Natural killer cell (primary cell): ENCODE measurements at regions not wholly inside any gene's neighbourhood (a gene's known extent, or its start where the extent isn't known, plus 50 kb on each side); places are given as distances from the start of the nearest gene placed in this dataset.
"Not testable (repeated sequence)": the region's sequence is repeated elsewhere in the genome, so short reads cannot be mapped to it uniquely, and the experiment has no call there.

Experiments
- ATAC-seq, 3 donors: fragments of 150-1000 bp in 2 of 3; fragments of 200-7000 bp in 1 of 3; cut with Tn5 transposase; 1 replicate in 1 of 3; 2 replicates in 2 of 3; pipeline ENCODE4 v1.10.0; 2021; ENCODE audit warnings: mild to moderate bottlenecking in 2 of 3, moderate library complexity in 2 of 3
- DNase-seq, 2 donors: peaks; one replicate each; pipeline versions ENCODE4 v3.0.0 to v3.0.0-alpha.2; 2013 to 2021; ENCODE audit warnings: mixed read lengths in 1 of 2
- H3K27ac ChIP-seq: one replicate; pipeline ENCODE4 v1.5.1; 2013; ENCODE audit warnings: mild to moderate bottlenecking, low read length
- H3K27me3 ChIP-seq: one replicate; pipeline ENCODE4 v1.6.1; 2013; ENCODE audit warnings: low read length; ENCODE audit not compliant: control insufficient read depth, insufficient read depth
- H3K36me3 ChIP-seq: one replicate; pipeline ENCODE4 v1.6.1; 2013; ENCODE audit warnings: low read length; ENCODE audit not compliant: control insufficient read depth, insufficient read depth
- H3K4me1 ChIP-seq: one replicate; pipeline ENCODE4 v1.6.1; 2013; ENCODE audit warnings: low read length; ENCODE audit not compliant: control insufficient read depth, insufficient read depth
- H3K4me3 ChIP-seq: one replicate; pipeline ENCODE4 v1.5.1; 2013; ENCODE audit warnings: low read length
- H3K9me3 ChIP-seq: one replicate; pipeline ENCODE4 v1.6.1; 2013; ENCODE audit warnings: low read length; ENCODE audit not compliant: control insufficient read depth, insufficient read depth
- H3K27ac Mint-ChIP-seq, 2 donors: one replicate each; pipeline ENCODE4 v1.8.0; 2022; ENCODE audit warnings: mild to moderate bottlenecking in 2 of 2, mixed read lengths in 2 of 2, moderate library complexity in 1 of 2
- H3K27me3 Mint-ChIP-seq, 2 donors: one replicate each; pipeline ENCODE4 v1.8.0; 2022; ENCODE audit warnings: low read depth in 2 of 2, mixed read lengths in 2 of 2
- H3K36me3 Mint-ChIP-seq: one replicate; pipeline ENCODE4 v1.8.0; 2022; ENCODE audit warnings: mixed read lengths
- H3K4me1 Mint-ChIP-seq, 2 donors: one replicate each; pipeline ENCODE4 v1.8.0; 2022; ENCODE audit warnings: mixed read lengths in 2 of 2
- H3K4me3 Mint-ChIP-seq: one replicate; pipeline ENCODE4 v1.8.0; 2022; ENCODE audit warnings: mild to moderate bottlenecking, moderate library complexity, mixed read lengths
- H3K9me3 Mint-ChIP-seq, 2 donors: one replicate each; pipeline ENCODE4 v1.8.0; 2022; ENCODE audit warnings: mixed read lengths in 2 of 2
- CTCF ChIP-seq: fragments of 200-600 bp; IDR thresholded peaks from one replicate; pipeline ENCODE4 v1.8.0; 2022; ENCODE audit warnings: antibody characterized with exemption
- WGBS: methylation state at CpG from one replicate; pipeline ENCODE4 v1.1.7; 2013; ENCODE audit warnings: missing lambda C conversion rate; ENCODE audit not compliant: insufficient coverage; 5-methylcytosine and 5-hydroxymethylcytosine counted together
- intact Hi-C: fragments of 100-400 bp; cut with micrococcal nuclease; formaldehyde crosslinking; loops from one replicate; pipeline ENCODE4 v1.14.2; 2022

DNA sequence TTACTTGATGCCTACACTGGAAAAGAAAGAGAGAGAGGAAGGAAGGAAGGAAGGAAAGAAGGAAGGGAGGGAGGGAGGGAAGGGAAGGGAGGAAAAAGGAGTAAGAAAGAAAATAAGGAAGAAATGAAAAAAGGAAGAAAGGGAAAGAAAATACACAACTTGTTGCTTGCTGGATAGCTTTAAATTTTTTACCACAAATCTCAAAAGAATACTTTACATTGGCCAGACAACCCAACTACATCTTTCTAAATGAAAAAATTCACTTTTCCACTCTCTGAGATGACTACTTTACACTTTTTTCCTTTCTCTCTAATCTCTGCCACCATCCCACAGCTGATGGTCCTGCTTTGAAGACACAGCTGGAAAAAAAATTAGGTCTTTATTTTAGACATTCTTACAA is 228.9 kb upstream of the FAM78B start:
- Histone ChIP-seq H3K9me3 (no peaks in the 10 kb centered on the region), H3K36me3 (no peaks in the 10 kb centered on the region), H3K4me1 (no peaks in the 10 kb centered on the region), H3K27ac (no peak overlapping the region), H3K27me3 (no peaks in the 10 kb centered on the region), H3K4me3 (no peak overlapping the region)
- H3K27me3 Mint-ChIP-seq, result peaks cover 0 to 2% of the 10 kb centered on the region in 2 donors
- ATAC-seq (no peak), DNase-seq (no peak)
- H3K4me1 Mint-ChIP-seq, result no peaks in the 10 kb centered on the region
- TF ChIP-seq CTCF, result no peak
- no peak overlapping the region for H3K4me3 Mint-ChIP-seq
- H3K36me3 Mint-ChIP-seq, result no peaks in the 10 kb centered on the region
- intact Hi-C loops, result no loop called here
- no peak overlapping the region for H3K27ac Mint-ChIP-seq
- no peaks in the 10 kb centered on the region for H3K9me3 Mint-ChIP-seq

GRCh38 chr1:166409253-166410082 is 242.7 kb upstream of the FAM78B start:
- ATAC-seq, H3K4me3 Mint-ChIP-seq, H3K27ac Mint-ChIP-seq, H3K27me3 Mint-ChIP-seq, H3K4me1 ChIP-seq, DNase-seq, H3K27me3 ChIP-seq, H3K9me3 ChIP-seq, H3K4me3 ChIP-seq, H3K36me3 ChIP-seq, H3K4me1 Mint-ChIP-seq, H3K27ac ChIP-seq, intact Hi-C loops: not testable (repeated sequence)
- WGBS, result 70% methylated on average over 9 of the region's 9 CpGs
- H3K9me3 Mint-ChIP-seq, result peaks cover 10 to 18% of the 10 kb centered on the region in 2 donors
- peaks cover 14% of the 10 kb centered on the region for H3K36me3 Mint-ChIP-seq

DNA sequence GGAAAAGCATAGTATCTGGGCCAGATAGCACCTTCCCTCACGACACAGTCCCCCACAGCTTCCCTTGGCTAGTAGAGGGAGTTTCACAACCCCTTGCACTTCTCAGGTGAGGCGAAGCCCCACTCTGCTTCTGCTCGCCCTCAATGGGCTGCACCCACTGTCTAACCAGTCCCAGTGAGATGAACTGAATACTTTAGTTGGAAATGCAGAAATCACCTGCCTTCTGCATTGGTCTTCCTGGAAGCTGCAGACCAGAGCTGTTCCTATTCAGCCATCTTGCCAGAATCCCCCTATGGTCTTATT is 243.2 kb upstream of the FAM78B start:
- Histone ChIP-seq H3K27me3 (no peaks in the 10 kb centered on the region), H3K36me3 (no peaks in the 10 kb centered on the region), H3K4me3 (no peak overlapping the region), H3K27ac (no peak overlapping the region), H3K9me3 (no peaks in the 10 kb centered on the region), H3K4me1 (no peaks in the 10 kb centered on the region)
- intact Hi-C loops, result no loop called here
- peaks cover 14% of the 10 kb centered on the region for H3K36me3 Mint-ChIP-seq
- TF ChIP-seq CTCF, result no peak
- H3K4me1 Mint-ChIP-seq, result no peaks in the 10 kb centered on the region
- H3K27me3 Mint-ChIP-seq, result peaks cover 0 to 3% of the 10 kb centered on the region in 2 donors
- H3K27ac Mint-ChIP-seq, result no peak overlapping the region
- ATAC-seq, result no peak
- 74% methylated on average over 3 of the region's 3 CpGs for WGBS
- no peak for DNase-seq
- H3K4me3 Mint-ChIP-seq, result no peak overlapping the region
- H3K9me3 Mint-ChIP-seq, result peaks cover 10 to 18% of the 10 kb centered on the region in 2 donors

GRCh38 chr1:166416831-166417230 is 250.0 kb upstream of the FAM78B start:
- H3K4me1 Mint-ChIP-seq, H3K9me3 Mint-ChIP-seq, H3K4me3 Mint-ChIP-seq, DNase-seq, intact Hi-C loops, H3K36me3 ChIP-seq, ATAC-seq, H3K27ac ChIP-seq, H3K9me3 ChIP-seq, H3K36me3 Mint-ChIP-seq, H3K4me1 ChIP-seq, H3K27ac Mint-ChIP-seq, H3K4me3 ChIP-seq, H3K27me3 ChIP-seq: not testable (repeated sequence)
- peaks cover 0 to 11% of the 10 kb centered on the region in 2 donors for H3K27me3 Mint-ChIP-seq
- WGBS, result 81% methylated on average over 7 of the region's 7 CpGs
